ENCODE measurements at regions not wholly inside any gene's neighbourhood (a gene's known extent, or its start where the extent isn't known, plus 50 kb on each side); places are given as distances from the start of the nearest gene placed in this dataset.

- TF ChIP-seq CTCF (IDR thresholded peaks at IDR 0.05) (no peak), ZNF263 (CRISPR knock-in tag; IDR thresholded peaks at IDR 0.05; ENCODE audit: low read depth) (no peak), ZNF416 (CRISPR knock-in tag; IDR thresholded peaks at IDR 0.05) (no peak), TEAD4 (CRISPR knock-in tag; IDR thresholded peaks at IDR 0.05) (no peak), FOXJ3 (CRISPR knock-in tag; IDR thresholded peaks at IDR 0.05; ENCODE audit: borderline replicate concordance) (no peak), NR2C2 (CRISPR knock-in tag; IDR thresholded peaks at IDR 0.05) (no peak), CREM (CRISPR knock-in tag; IDR thresholded peaks at IDR 0.05) (no peak), MLX (CRISPR knock-in tag; IDR thresholded peaks at IDR 0.05) (no peak), RELA (CRISPR knock-in tag; IDR thresholded peaks at IDR 0.05; ENCODE audit: borderline replicate concordance) (no peak)
- TF ChIP-seq, protein P1, sequence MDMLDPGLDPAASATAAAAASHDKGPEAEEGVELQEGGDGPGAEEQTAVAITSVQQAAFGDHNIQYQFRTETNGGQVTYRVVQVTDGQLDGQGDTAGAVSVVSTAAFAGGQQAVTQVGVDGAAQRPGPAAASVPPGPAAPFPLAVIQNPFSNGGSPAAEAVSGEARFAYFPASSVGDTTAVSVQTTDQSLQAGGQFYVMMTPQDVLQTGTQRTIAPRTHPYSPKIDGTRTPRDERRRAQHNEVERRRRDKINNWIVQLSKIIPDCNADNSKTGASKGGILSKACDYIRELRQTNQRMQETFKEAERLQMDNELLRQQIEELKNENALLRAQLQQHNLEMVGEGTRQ (CRISPR knock-in tag; IDR thresholded peaks at IDR 0.05): no peak
Measured at GRCh38 chr1:213751064-213751397, 236.7 kb upstream of the PROX1 start.
